BE2C (cell line): ENCODE measurements at regions not wholly inside any gene's neighbourhood (a gene's known extent, or its start where the extent isn't known, plus 50 kb on each side); places are given as distances from the start of the nearest gene placed in this dataset.

Experiments
- DNase-seq: peaks from one replicate; pipeline ENCODE4 v3.0.0-alpha.2; 2020
- H3K27me3 ChIP-seq: fragments of 250-450 bp; sonication (Bioruptor Pico); 2 replicates; pipeline ENCODE4 v1.5.1; 2020; ENCODE audit warnings: mild to moderate bottlenecking
- H3K36me3 ChIP-seq: fragments of 250-450 bp; sonication (Bioruptor Pico); 2 replicates; pipeline ENCODE4 v1.5.1; 2020; ENCODE audit warnings: mild to moderate bottlenecking
- H3K4me1 ChIP-seq: fragments of 250-450 bp; sonication (Bioruptor Pico); 2 replicates; pipeline ENCODE4 v1.5.1; 2020
- H3K4me3 ChIP-seq: 2 replicates; pipeline ENCODE4 v1.5.1; 2011; ENCODE audit warnings: low read depth, low read length
- H3K9me3 ChIP-seq: fragments of 250-450 bp; sonication (Bioruptor Pico); 2 replicates; pipeline ENCODE4 v1.5.1; 2020
- CTCF ChIP-seq: IDR thresholded peaks from 2 replicates; pipeline ENCODE4 v1.5.1; 2012; ENCODE audit warnings: mild to moderate bottlenecking, low read depth, low read length

- Histone ChIP-seq H3K4me3 (no peak overlapping the region), H3K4me1 (no peaks in the 10 kb centered on the region), H3K36me3 (no peaks in the 10 kb centered on the region), H3K27me3 (no peaks in the 10 kb centered on the region), H3K9me3 (no peaks in the 10 kb centered on the region)
- no peak for TF ChIP-seq CTCF
- no peak for DNase-seq
Observed at GRCh38 chr14:45377166-45377565, 124.2 kb upstream of the MIS18BP1 start.

- H3K27me3 ChIP-seq: no peaks in the 10 kb centered on the region
- DNase-seq: no peak
Observed at GRCh38 chr14:45373877-45374276, 120.9 kb upstream of the MIS18BP1 start.

GRCh38 chr14:45364565-45365156 lies 111.7 kb upstream of the MIS18BP1 start:
- no peaks in the 10 kb centered on the region for H3K27me3 ChIP-seq
- TF ChIP-seq CTCF: no peak

More at GRCh38 chr14:45373877-45374276, 120.9 kb upstream of the MIS18BP1 start:
- TF ChIP-seq CTCF: no peak
- Histone ChIP-seq H3K36me3 (no peaks in the 10 kb centered on the region), H3K4me1 (no peaks in the 10 kb centered on the region), H3K9me3 (no peaks in the 10 kb centered on the region), H3K4me3 (no peak overlapping the region)

DNA sequence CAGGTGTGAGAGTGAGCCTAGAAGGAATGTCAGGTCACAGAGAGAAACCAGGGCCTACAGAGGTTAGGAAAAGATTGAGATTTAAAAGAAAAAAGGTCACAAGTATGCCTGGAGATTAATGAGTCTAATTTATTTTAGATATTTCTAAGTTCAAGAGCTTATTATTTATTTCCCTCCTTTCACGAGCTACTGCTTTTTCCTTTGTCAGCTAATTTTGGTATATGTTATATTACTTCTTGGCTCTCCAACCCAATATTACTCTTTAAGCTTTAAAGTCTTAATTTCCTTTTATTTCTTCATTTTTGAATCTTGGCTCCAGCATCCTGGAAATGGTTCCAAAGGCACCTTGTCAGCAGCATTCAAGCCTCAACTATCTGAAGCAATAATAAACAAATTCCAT lies 109.5 kb upstream of the MIS18BP1 start:
- H3K4me3 ChIP-seq: no peak overlapping the region
- H3K27me3 ChIP-seq: no peaks in the 10 kb centered on the region
- no peaks in the 10 kb centered on the region for H3K36me3 ChIP-seq
- no peak for TF ChIP-seq CTCF
- H3K4me1 ChIP-seq: no peaks in the 10 kb centered on the region
- DNase-seq: no peak
- H3K9me3 ChIP-seq: no peaks in the 10 kb centered on the region

More at GRCh38 chr14:45364565-45365156, 111.7 kb upstream of the MIS18BP1 start:
- DNase-seq: no peak
- Histone ChIP-seq H3K4me1 (no peaks in the 10 kb centered on the region), H3K36me3 (no peaks in the 10 kb centered on the region), H3K9me3 (no peaks in the 10 kb centered on the region), H3K4me3 (no peak overlapping the region)

DNA sequence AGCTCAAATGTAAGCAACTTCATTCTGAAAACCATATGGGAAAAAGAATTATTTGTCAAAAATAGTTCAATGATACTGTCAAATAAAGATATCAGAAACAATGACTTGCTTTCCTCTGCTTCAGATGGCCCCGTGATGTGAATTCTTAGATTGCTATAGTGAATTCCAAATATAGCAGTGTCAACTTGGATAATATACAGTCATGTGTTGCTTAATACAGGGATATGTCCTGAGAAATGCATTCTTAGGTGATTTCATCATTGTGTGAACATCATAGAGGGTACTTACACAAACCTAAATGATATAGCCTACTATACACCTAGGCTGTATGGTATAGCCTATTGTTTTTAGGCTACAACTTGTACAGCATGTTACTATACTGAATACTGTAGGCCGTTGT lies 108.7 kb upstream of the MIS18BP1 start:
- no peaks in the 10 kb centered on the region for H3K9me3 ChIP-seq
- H3K4me1 ChIP-seq: no peaks in the 10 kb centered on the region
- H3K4me3 ChIP-seq: no peak overlapping the region
- no peak for TF ChIP-seq CTCF
- no peak for DNase-seq
- H3K27me3 ChIP-seq: no peaks in the 10 kb centered on the region
- no peaks in the 10 kb centered on the region for H3K36me3 ChIP-seq

DNA sequence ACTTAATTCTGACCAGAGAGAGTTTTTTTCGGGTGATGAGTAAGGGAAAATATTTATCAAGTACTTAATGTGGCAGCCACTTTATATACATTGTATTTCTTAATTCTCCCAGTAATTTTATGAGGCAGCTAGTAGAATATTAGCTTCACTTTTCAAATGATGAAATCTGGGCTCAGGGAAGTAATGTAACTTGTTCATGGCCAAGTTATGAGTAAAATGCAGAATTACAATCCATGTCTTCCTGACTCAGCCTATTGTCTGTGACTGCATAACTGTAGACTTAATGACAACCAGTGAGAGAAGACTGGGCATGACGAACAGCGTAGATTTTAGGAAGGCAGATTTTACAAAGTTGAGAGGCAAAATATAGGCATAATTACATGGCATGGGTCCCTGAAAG lies 106.7 kb upstream of the MIS18BP1 start:
- Histone ChIP-seq H3K4me3 (no peak overlapping the region), H3K4me1 (no peaks in the 10 kb centered on the region)
- no peak for DNase-seq

More for the DNA sequence above, 106.7 kb upstream of the MIS18BP1 start:
- Histone ChIP-seq H3K9me3 (no peaks in the 10 kb centered on the region), H3K36me3 (no peaks in the 10 kb centered on the region), H3K27me3 (no peaks in the 10 kb centered on the region)
- TF ChIP-seq CTCF: no peak
